NCI-H1417 treated with DMSO at 0.1 percent for 48 hours (cell line): ENCODE measurements at regions not wholly inside any gene's neighbourhood (a gene's known extent, or its start where the extent isn't known, plus 50 kb on each side); places are given as distances from the start of the nearest gene placed in this dataset.

ENCODE experiments used
- DNase-seq: peaks from one replicate; lab custom pipeline; 2025; lab: John Stamatoyannopoulos, UW

- DNase-seq: no peak
These were observed 119.2 kb downstream of the VAPA start for GRCh38 chr18:10033016-10033399.

GRCh38 chr18:10035281-10035991, 121.6 kb downstream of the VAPA start:
- DNase-seq: no peak

- DNase-seq: no peak
These were observed 122.7 kb downstream of the VAPA start for GRCh38 chr18:10036479-10036878.

- DNase-seq: no peak
These were observed 123.4 kb downstream of the VAPA start for GRCh38 chr18:10037181-10037580.

- no peak for DNase-seq
These were observed 124.5 kb downstream of the VAPA start for GRCh38 chr18:10038268-10038667.

GRCh38 chr18:10040287-10041011, 126.6 kb downstream of the VAPA start:
- DNase-seq: no peak

GRCh38 chr18:10041180-10041579, 127.4 kb downstream of the VAPA start:
- DNase-seq: no peak

GRCh38 chr18:10042492-10042891, 128.7 kb downstream of the VAPA start:
- DNase-seq: no peak

- DNase-seq: no peak
These were observed 130.2 kb downstream of the VAPA start for GRCh38 chr18:10044054-10044453.

GRCh38 chr18:10045296-10045891, 131.6 kb downstream of the VAPA start:
- no peak for DNase-seq

GRCh38 chr18:10046178-10046807, 132.5 kb downstream of the VAPA start:
- no peak for DNase-seq

- DNase-seq: no peak
These were observed 133.4 kb downstream of the VAPA start for GRCh38 chr18:10047237-10047636.

GRCh38 chr18:10049747-10050146, 135.9 kb downstream of the VAPA start:
- DNase-seq: no peak

- no peak for DNase-seq
These were observed 137.1 kb downstream of the VAPA start for GRCh38 chr18:10050956-10051355.

- no peak for DNase-seq
These were observed 138.2 kb downstream of the VAPA start for GRCh38 chr18:10051877-10052631.

GRCh38 chr18:10052871-10053270, 139.1 kb downstream of the VAPA start:
- DNase-seq: no peak

- DNase-seq: no peak
These were observed 140.0 kb downstream of the VAPA start for GRCh38 chr18:10053861-10054260.

GRCh38 chr18:10054366-10054765, 140.6 kb downstream of the VAPA start:
- DNase-seq: no peak

- no peak for DNase-seq
These were observed 141.4 kb downstream of the VAPA start for GRCh38 chr18:10055125-10055750.

GRCh38 chr18:10056506-10056905, 142.7 kb downstream of the VAPA start:
- DNase-seq: no peak

- no peak for DNase-seq
These were observed 143.6 kb downstream of the VAPA start for GRCh38 chr18:10057401-10057893.
